DOHH2 (cell line): ENCODE measurements at regions not wholly inside any gene's neighbourhood (a gene's known extent, or its start where the extent isn't known, plus 50 kb on each side); places are given as distances from the start of the nearest gene placed in this dataset.

Source experiments
- H3F3A ChIP-seq: fragments of 200-600 bp; sonication (generic), shearing (Covaris generic); 2 replicates; pipeline ENCODE4 v1.6.0; 2016; ENCODE audit warnings: antibody characterized with exemption, mild to moderate bottlenecking; ENCODE audit not compliant: control insufficient read depth, insufficient read depth
- H3K27ac ChIP-seq: fragments of 200-600 bp; sonication (generic); 2 replicates; pipeline ENCODE4 v1.5.1; 2014; ENCODE audit warnings: low read depth, mild to moderate bottlenecking, low read length, moderate library complexity
- H3K27me3 ChIP-seq: fragments of 200-600 bp; sonication (generic); 2 replicates; pipeline ENCODE4 v1.6.1; 2014; ENCODE audit warnings: mild to moderate bottlenecking, low read length, mixed read lengths; ENCODE audit not compliant: control insufficient read depth
- H3K36me3 ChIP-seq: fragments of 200-600 bp; sonication (generic); 2 replicates; pipeline ENCODE4 v1.6.1; 2014; ENCODE audit warnings: mild to moderate bottlenecking, low read length, moderate library complexity, mixed read lengths; ENCODE audit not compliant: control insufficient read depth
- H3K4me1 ChIP-seq: fragments of 200-600 bp; sonication (generic); 2 replicates; pipeline ENCODE4 v1.6.1; 2014; ENCODE audit warnings: mild to moderate bottlenecking, low read length, mixed read lengths; ENCODE audit not compliant: control insufficient read depth
- H3K4me2 ChIP-seq: fragments of 200-600 bp; sonication (generic); 2 replicates; pipeline ENCODE4 v1.6.0; 2014; ENCODE audit warnings: mild to moderate bottlenecking, low read length, moderate library complexity
- H3K4me3 ChIP-seq: fragments of 200-600 bp; sonication (generic); 2 replicates; pipeline ENCODE4 v1.5.1; 2014; ENCODE audit warnings: mild to moderate bottlenecking, low read length, mixed read lengths
- H3K79me2 ChIP-seq: fragments of 200-600 bp; sonication (generic); 2 replicates; pipeline ENCODE4 v1.6.1; 2014; ENCODE audit warnings: mild to moderate bottlenecking, low read length, mixed read lengths; ENCODE audit not compliant: control insufficient read depth
- H3K9me2 ChIP-seq: fragments of 200-600 bp; sonication (generic); replicated peaks from 2 replicates; pipeline ENCODE4 v1.6.1; 2014; ENCODE audit warnings: mild to moderate bottlenecking, low read length, mixed read lengths; ENCODE audit not compliant: control insufficient read depth
- H3K9me3 ChIP-seq: fragments of 200-600 bp; sonication (generic); 2 replicates; pipeline ENCODE4 v1.6.1; 2014; ENCODE audit warnings: antibody characterized with exemption, low read length, mixed read lengths; ENCODE audit not compliant: control insufficient read depth, insufficient read depth
- H4K20me1 ChIP-seq: fragments of 200-600 bp; sonication (generic); 2 replicates; pipeline ENCODE4 v1.6.0; 2014; ENCODE audit warnings: low read depth, mild to moderate bottlenecking, antibody characterized with exemption, low read length, moderate library complexity; ENCODE audit not compliant: control insufficient read depth, insufficient read depth
- CTCF ChIP-seq: fragments of 200-600 bp; sonication (generic); IDR thresholded peaks from one replicate; pipeline ENCODE4 v1.5.1; 2014; ENCODE audit warnings: antibody characterized with exemption, mild to moderate bottlenecking, low read depth, low read length; ENCODE audit not compliant: poor library complexity, severe bottlenecking
- EZH2phosphoT487 ChIP-seq: fragments of 200-600 bp; sonication (generic); IDR thresholded peaks from 2 replicates; pipeline ENCODE4 v1.6.1; 2017; ENCODE audit warnings: borderline replicate concordance, mild to moderate bottlenecking, antibody characterized with exemption, low read length, moderate library complexity, mixed read lengths

DNA sequence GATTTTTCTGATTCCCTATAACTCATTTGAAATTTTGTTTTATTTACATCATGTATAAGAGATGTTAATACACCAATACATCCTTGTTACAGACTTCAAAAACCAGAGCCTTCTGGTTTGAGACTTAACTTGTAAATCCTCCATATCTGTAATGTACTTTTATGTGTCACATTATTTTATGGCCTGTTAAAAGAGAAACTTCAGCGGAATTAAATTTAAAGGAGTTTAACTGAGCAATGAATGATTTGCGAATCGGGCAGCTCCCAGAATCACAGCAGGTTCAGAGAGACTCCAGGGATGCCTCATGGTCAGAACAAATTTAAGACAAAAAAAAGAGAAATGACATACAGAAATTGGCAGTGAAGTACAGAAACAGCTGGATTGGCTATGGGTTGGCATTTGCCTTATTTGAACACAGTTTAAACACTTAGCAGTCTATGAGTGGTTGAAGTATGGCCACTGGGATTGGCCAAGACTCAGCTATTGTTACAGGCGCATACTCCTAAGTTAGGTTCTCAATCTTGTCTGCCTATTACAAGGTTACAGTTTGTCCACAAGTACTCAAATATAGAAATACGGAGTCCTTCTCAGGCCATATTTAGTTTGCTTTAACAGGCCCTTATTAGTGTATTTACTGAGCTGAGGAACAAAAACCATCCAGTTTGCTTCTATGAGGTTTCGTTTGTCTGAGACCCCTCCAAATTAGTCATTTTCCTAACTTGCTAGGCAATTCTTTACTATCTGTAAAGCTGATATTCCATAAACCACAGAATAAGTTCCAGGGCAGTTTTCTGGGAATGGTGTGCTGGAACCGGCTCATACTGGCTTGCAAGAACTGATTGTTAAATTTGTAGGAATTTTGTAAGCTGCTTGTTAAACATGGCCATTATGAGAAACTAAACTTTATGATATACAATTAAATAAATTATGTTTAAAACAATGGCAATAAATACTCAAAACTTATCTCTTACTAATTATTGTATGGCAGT, 56.2 kb upstream of the WDR26 start:
- Histone ChIP-seq H3K4me2 (no peak overlapping the region), H3K4me3 (no peak overlapping the region), H3K4me1 (no peaks in the 10 kb centered on the region), H3K27me3 (peaks cover 10% of the 10 kb centered on the region; the same call in 1 of the 2 replicates), H3K9me2 (no peaks in the 10 kb centered on the region), H4K20me1 (no peaks in the 10 kb centered on the region), H3F3A (no peaks in the 10 kb centered on the region), H3K79me2 (no peaks in the 10 kb centered on the region), H3K9me3 (no peaks in the 10 kb centered on the region), H3K27ac (no peak overlapping the region), H3K36me3 (no peaks in the 10 kb centered on the region)
- TF ChIP-seq CTCF = no peak
- no peak for TF ChIP-seq EZH2phosphoT487

DNA sequence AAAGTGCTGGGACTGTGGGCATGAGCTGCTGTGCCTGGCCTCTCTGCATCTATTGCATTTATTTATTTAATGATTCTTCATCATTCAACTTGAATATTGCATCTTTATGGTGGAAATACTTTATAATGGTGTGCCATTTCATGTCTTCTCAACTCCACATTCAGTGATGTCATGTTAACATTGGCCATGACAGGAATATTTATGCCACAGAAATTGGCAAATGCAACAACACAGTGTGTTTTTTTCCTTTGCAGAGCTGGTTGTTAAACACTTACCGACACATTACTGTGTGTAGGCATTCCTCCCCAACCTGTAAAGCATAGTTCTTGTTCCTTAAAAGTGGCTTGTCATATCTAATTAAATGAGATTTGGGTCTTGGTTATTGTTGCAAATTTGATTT, 57.4 kb upstream of the WDR26 start:
- Histone ChIP-seq H3K27ac (no peak overlapping the region), H3K4me2 (no peak overlapping the region), H3F3A (no peaks in the 10 kb centered on the region), H3K27me3 (peaks cover 10% of the 10 kb centered on the region; the same call in 1 of the 2 replicates), H4K20me1 (no peaks in the 10 kb centered on the region), H3K36me3 (no peaks in the 10 kb centered on the region), H3K4me1 (no peaks in the 10 kb centered on the region), H3K4me3 (no peak overlapping the region), H3K9me3 (no peaks in the 10 kb centered on the region; the same call in 1 of the 2 replicates), H3K9me2 (no peaks in the 10 kb centered on the region), H3K79me2 (no peaks in the 10 kb centered on the region)
- no peak for TF ChIP-seq EZH2phosphoT487
- TF ChIP-seq CTCF = no peak

DNA sequence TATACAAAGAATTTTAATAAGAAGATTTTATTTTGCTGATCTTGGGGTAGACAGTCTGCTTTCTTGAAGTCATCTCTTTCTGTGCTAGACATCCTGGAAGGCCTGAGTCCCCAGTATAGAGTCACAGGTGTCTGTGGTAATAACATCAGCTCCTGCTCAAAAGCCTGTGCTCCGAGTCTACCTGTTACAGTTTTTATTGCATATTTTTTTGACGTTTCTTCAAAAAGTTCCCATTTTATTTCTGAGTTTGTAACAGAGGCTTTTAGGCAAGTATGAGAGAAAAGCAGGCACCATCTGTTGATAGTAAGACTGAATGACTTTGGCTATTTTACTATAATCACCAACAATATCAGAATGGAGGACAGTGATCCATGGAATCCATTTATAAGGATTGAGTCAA, 58.0 kb upstream of the WDR26 start:
- H3K4me1 ChIP-seq = peaks cover 4% of the 10 kb centered on the region
- H4K20me1 ChIP-seq = no peaks in the 10 kb centered on the region
- no peak overlapping the region for H3K4me2 ChIP-seq
- no peaks in the 10 kb centered on the region for H3F3A ChIP-seq
- no peaks in the 10 kb centered on the region for H3K36me3 ChIP-seq
- no peak for TF ChIP-seq EZH2phosphoT487
- TF ChIP-seq CTCF = no peak
- H3K9me2 ChIP-seq = no peaks in the 10 kb centered on the region
- H3K27me3 ChIP-seq = peaks cover 10% of the 10 kb centered on the region; the same call in 1 of the 2 replicates
- H3K27ac ChIP-seq = no peak overlapping the region
- no peak overlapping the region for H3K4me3 ChIP-seq
- H3K9me3 ChIP-seq = no peaks in the 10 kb centered on the region; the same call in 1 of the 2 replicates
- no peaks in the 10 kb centered on the region for H3K79me2 ChIP-seq
